GM23338 (cell line): ENCODE measurements at regions not wholly inside any gene's neighbourhood (a gene's known extent, or its start where the extent isn't known, plus 50 kb on each side); places are given as distances from the start of the nearest gene placed in this dataset.

ENCODE experiments used
- ATAC-seq: fragments of 200-7000 bp; cut with Tn5 transposase; 3 replicates; pipeline ENCODE4 v1.9.1; 2020
- DNase-seq: peaks from one replicate; pipeline ENCODE4 v3.0.0-alpha.2; 2015; ENCODE audit warnings: low spot score
- H2AFZ ChIP-seq: fragments of 200-600 bp; sonication (generic); 2 replicates; pipeline ENCODE4 v1.8.0; 2016; ENCODE audit warnings: antibody characterized with exemption, mild to moderate bottlenecking, moderate library complexity
- H3F3A ChIP-seq: fragments of 200-600 bp; sonication (generic); replicated peaks from 2 replicates; pipeline ENCODE4 v1.8.0; 2017; ENCODE audit warnings: antibody characterized with exemption, mixed run types, low read depth
- H3K27ac ChIP-seq: fragments of 200-600 bp; sonication (generic); 2 replicates; pipeline ENCODE4 v1.6.1; 2016; ENCODE audit warnings: low read depth
- H3K27me3 ChIP-seq: fragments of 200-600 bp; sonication (generic); 2 replicates; pipeline ENCODE4 v1.8.0; 2016; ENCODE audit warnings: mild to moderate bottlenecking, mixed run types, moderate library complexity; ENCODE audit not compliant: insufficient read depth
- H3K36me3 ChIP-seq: fragments of 200-600 bp; sonication (generic); 2 replicates; pipeline ENCODE4 v1.8.0; 2016; ENCODE audit warnings: mild to moderate bottlenecking; ENCODE audit not compliant: insufficient read depth
- H3K4me1 ChIP-seq: fragments of 200-600 bp; sonication (generic); 2 replicates; pipeline ENCODE4 v1.8.0; 2016; ENCODE audit warnings: mild to moderate bottlenecking, moderate library complexity; ENCODE audit not compliant: insufficient read depth
- H3K4me2 ChIP-seq: fragments of 200-600 bp; sonication (generic); 2 replicates; pipeline ENCODE4 v1.7.1; 2017; ENCODE audit warnings: mixed run types
- H3K4me3 ChIP-seq: fragments of 200-600 bp; sonication (generic); 2 replicates; pipeline ENCODE4 v1.6.1; 2016; ENCODE audit warnings: mixed run types
- H3K79me2 ChIP-seq: fragments of 200-600 bp; sonication (generic); replicated peaks from 2 replicates; pipeline ENCODE4 v1.8.0; 2017; ENCODE audit warnings: mild to moderate bottlenecking; ENCODE audit not compliant: insufficient read depth
- H3K9me2 ChIP-seq: fragments of 200-600 bp; sonication (generic); 2 replicates; pipeline ENCODE4 v1.8.0; 2017; ENCODE audit not compliant: insufficient read depth
- H4K20me1 ChIP-seq: fragments of 200-600 bp; sonication (generic); replicated peaks from 2 replicates; pipeline ENCODE4 v1.8.0; 2017; ENCODE audit warnings: mild to moderate bottlenecking; ENCODE audit not compliant: insufficient read depth
- H3K27ac Mint-ChIP-seq: 2 replicates; pipeline ENCODE4 v1.8.0; 2020; ENCODE audit warnings: inconsistent platforms, mild to moderate bottlenecking, moderate library complexity, mixed read lengths
- H3K27me3 Mint-ChIP-seq: 3 replicates; pipeline ENCODE4 v1.8.0; 2022; ENCODE audit warnings: low read depth, mild to moderate bottlenecking, moderate library complexity, mixed read lengths, inconsistent platforms; ENCODE audit not compliant: insufficient read depth, poor library complexity
- H3K36me3 Mint-ChIP-seq: 3 replicates; pipeline ENCODE4 v1.8.0; 2021; ENCODE audit warnings: low read depth, mild to moderate bottlenecking, inconsistent platforms, moderate library complexity, mixed read lengths
- H3K4me1 Mint-ChIP-seq: 3 replicates; pipeline ENCODE4 v1.8.0; 2020; ENCODE audit warnings: mild to moderate bottlenecking, inconsistent platforms, mixed read lengths
- H3K4me3 Mint-ChIP-seq: 3 replicates; pipeline ENCODE4 v1.8.0; 2021; ENCODE audit warnings: moderate library complexity, mild to moderate bottlenecking, inconsistent platforms, mixed read lengths
- H3K9me3 Mint-ChIP-seq: 3 replicates; pipeline ENCODE4 v1.8.0; 2020; ENCODE audit warnings: moderate library complexity, mild to moderate bottlenecking, inconsistent platforms, mixed read lengths
- CREB1 ChIP-seq: fragments of 250-450 bp; sonication (Bioruptor Pico); IDR thresholded peaks from 2 replicates; pipeline ENCODE4 v1.5.0; 2020; ENCODE audit warnings: low read depth, mild to moderate bottlenecking, moderate library complexity
- EZH2 ChIP-seq: fragments of 200-600 bp; sonication (generic); IDR thresholded peaks from one replicate; pipeline ENCODE4 v1.8.0; 2017; ENCODE audit warnings: antibody characterized with exemption, mild to moderate bottlenecking, low read depth; ENCODE audit not compliant: unreplicated experiment
- JUNB ChIP-seq: IDR thresholded peaks from one replicate; pipeline ENCODE4 v1.6.1; 2016; ENCODE audit warnings: antibody characterized with exemption; ENCODE audit not compliant: unreplicated experiment
- NANOG ChIP-seq: IDR thresholded peaks from 2 replicates; pipeline ENCODE4 v1.6.1; 2016; ENCODE audit warnings: antibody characterized with exemption, borderline replicate concordance
- POLR2AphosphoS5 ChIP-seq: IDR thresholded peaks from 2 replicates; pipeline ENCODE4 v1.6.1; 2016; ENCODE audit warnings: antibody characterized with exemption, low read depth
- ZNF114 ChIP-seq: fragments of 250-450 bp; sonication (Bioruptor Pico); IDR thresholded peaks from 2 replicates; pipeline ENCODE4 v1.5.0; 2020; ENCODE audit warnings: mild to moderate bottlenecking, moderate library complexity
- TF ChIP-seq, protein P1 (sequence below): IDR thresholded peaks from 2 replicates; pipeline ENCODE4 v1.6.1; 2016; ENCODE audit warnings: antibody characterized with exemption
- TF ChIP-seq, protein P2 (sequence below), 2 experiments: fragments of 200-600 bp in 1 of 2; sonication (generic) in 1 of 2; conservative IDR thresholded peaks; 2 replicates each; pipeline versions ENCODE4 v1.5.1 to v1.6.1; 2016 to 2017; ENCODE audit warnings: antibody characterized with exemption in 2 of 2, low read depth in 2 of 2, mild to moderate bottlenecking in 2 of 2, moderate library complexity in 1 of 2
- TF ChIP-seq, protein P3 (sequence below): IDR thresholded peaks from one replicate; pipeline ENCODE4 v1.6.1; 2018; ENCODE audit warnings: antibody characterized with exemption; ENCODE audit not compliant: unreplicated experiment

DNA sequence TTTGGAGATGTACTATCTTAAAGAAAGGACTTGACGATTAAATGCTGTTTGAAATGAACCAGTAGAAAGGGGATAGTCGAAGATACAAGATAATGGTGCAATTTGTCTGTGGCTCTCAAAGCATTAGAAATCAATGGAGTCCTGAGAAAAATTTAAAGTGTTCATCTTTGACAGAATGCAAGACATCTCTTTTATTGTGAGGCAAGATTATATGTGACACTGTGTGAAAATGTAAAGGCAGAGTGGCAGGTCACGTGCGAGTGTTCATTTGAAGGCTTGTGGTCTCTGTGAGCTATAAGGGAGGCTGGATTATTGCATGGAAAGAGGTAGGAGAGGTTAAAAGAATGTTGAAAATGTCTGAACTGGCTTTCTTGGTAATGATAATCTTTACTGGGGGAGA is 709.2 kb downstream of the DSC3 start:
- no peak overlapping the region for H2AFZ ChIP-seq
- H3K27me3 Mint-ChIP-seq, result no peaks in the 10 kb centered on the region
- DNase-seq, result no peak

More for the DNA sequence above, 709.2 kb downstream of the DSC3 start:
- H3K4me3 Mint-ChIP-seq, result no peak overlapping the region
- H3K27ac Mint-ChIP-seq, result no peak overlapping the region
- no peaks in the 10 kb centered on the region for H3K36me3 Mint-ChIP-seq
- H3K4me1 Mint-ChIP-seq, result peaks cover 9% of the 10 kb centered on the region; the same call in 2 of the 3 replicates
- no peak overlapping the region for H3K4me2 ChIP-seq
- TF ChIP-seq POLR2AphosphoS5, result no peak
- TF ChIP-seq, protein P1, sequence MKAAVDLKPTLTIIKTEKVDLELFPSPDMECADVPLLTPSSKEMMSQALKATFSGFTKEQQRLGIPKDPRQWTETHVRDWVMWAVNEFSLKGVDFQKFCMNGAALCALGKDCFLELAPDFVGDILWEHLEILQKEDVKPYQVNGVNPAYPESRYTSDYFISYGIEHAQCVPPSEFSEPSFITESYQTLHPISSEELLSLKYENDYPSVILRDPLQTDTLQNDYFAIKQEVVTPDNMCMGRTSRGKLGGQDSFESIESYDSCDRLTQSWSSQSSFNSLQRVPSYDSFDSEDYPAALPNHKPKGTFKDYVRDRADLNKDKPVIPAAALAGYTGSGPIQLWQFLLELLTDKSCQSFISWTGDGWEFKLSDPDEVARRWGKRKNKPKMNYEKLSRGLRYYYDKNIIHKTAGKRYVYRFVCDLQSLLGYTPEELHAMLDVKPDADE, result no peak
- no peak for TF ChIP-seq EZH2
- TF ChIP-seq, protein P2, sequence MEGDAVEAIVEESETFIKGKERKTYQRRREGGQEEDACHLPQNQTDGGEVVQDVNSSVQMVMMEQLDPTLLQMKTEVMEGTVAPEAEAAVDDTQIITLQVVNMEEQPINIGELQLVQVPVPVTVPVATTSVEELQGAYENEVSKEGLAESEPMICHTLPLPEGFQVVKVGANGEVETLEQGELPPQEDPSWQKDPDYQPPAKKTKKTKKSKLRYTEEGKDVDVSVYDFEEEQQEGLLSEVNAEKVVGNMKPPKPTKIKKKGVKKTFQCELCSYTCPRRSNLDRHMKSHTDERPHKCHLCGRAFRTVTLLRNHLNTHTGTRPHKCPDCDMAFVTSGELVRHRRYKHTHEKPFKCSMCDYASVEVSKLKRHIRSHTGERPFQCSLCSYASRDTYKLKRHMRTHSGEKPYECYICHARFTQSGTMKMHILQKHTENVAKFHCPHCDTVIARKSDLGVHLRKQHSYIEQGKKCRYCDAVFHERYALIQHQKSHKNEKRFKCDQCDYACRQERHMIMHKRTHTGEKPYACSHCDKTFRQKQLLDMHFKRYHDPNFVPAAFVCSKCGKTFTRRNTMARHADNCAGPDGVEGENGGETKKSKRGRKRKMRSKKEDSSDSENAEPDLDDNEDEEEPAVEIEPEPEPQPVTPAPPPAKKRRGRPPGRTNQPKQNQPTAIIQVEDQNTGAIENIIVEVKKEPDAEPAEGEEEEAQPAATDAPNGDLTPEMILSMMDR (conservative IDR thresholded peaks at IDR 0.05; ENCODE audit: low read depth in 2 of 2), result no peak
- no peak for TF ChIP-seq JUNB
- TF ChIP-seq, protein P3, sequence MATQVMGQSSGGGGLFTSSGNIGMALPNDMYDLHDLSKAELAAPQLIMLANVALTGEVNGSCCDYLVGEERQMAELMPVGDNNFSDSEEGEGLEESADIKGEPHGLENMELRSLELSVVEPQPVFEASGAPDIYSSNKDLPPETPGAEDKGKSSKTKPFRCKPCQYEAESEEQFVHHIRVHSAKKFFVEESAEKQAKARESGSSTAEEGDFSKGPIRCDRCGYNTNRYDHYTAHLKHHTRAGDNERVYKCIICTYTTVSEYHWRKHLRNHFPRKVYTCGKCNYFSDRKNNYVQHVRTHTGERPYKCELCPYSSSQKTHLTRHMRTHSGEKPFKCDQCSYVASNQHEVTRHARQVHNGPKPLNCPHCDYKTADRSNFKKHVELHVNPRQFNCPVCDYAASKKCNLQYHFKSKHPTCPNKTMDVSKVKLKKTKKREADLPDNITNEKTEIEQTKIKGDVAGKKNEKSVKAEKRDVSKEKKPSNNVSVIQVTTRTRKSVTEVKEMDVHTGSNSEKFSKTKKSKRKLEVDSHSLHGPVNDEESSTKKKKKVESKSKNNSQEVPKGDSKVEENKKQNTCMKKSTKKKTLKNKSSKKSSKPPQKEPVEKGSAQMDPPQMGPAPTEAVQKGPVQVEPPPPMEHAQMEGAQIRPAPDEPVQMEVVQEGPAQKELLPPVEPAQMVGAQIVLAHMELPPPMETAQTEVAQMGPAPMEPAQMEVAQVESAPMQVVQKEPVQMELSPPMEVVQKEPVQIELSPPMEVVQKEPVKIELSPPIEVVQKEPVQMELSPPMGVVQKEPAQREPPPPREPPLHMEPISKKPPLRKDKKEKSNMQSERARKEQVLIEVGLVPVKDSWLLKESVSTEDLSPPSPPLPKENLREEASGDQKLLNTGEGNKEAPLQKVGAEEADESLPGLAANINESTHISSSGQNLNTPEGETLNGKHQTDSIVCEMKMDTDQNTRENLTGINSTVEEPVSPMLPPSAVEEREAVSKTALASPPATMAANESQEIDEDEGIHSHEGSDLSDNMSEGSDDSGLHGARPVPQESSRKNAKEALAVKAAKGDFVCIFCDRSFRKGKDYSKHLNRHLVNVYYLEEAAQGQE, result no peak
- no peak for TF ChIP-seq NANOG
- TF ChIP-seq ZNF114, result no peak
- TF ChIP-seq CREB1 (CRISPR knock-in tag), result no peak
- no peaks in the 10 kb centered on the region for H3K36me3 ChIP-seq
- no peaks in the 10 kb centered on the region for H4K20me1 ChIP-seq
- no peaks in the 10 kb centered on the region for H3K9me2 ChIP-seq
- no peaks in the 10 kb centered on the region for H3F3A ChIP-seq
- no peaks in the 10 kb centered on the region for H3K27me3 ChIP-seq
- ATAC-seq, result no peak
- H3K9me3 Mint-ChIP-seq, result no peaks in the 10 kb centered on the region; the same call in 2 of the 3 replicates
- no peak overlapping the region for H3K27ac ChIP-seq
- no peak overlapping the region for H3K4me3 ChIP-seq
- H3K4me1 ChIP-seq, result peaks cover 3% of the 10 kb centered on the region; the same call in 1 of the 2 replicates
- H3K79me2 ChIP-seq, result no peaks in the 10 kb centered on the region
